ENCODE measurements at regions not wholly inside any gene's neighbourhood (a gene's known extent, or its start where the extent isn't known, plus 50 kb on each side); places are given as distances from the start of the nearest gene placed in this dataset.

GRCh38 chr15:93479715-93480114 lies 390.7 kb upstream of the RGMA start:
- no peak for DNase-seq (ENCODE audit: low spot score)

GRCh38 chr15:93478947-93479346 lies 389.9 kb upstream of the RGMA start:
- DNase-seq (ENCODE audit: low spot score) = peak; percentile 53

DNA sequence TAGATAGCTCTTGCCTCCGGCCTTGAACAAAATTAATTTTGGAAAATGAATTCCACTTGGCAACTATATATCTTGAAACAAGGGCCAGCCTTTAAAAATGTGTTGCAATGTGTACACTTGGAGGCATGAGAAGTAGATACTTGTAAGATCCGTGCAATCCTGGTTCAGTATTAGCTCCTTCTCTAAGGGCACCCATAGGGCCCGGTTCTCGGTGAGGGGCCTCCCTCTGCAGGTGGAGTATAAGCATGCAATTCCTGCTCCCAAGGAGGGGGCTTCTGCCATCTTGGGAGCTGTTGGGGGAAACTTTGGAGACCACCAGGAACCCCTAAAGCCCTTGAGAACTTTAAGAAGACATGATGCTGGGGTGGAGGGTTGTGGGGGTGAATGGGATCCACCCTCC lies 388.7 kb upstream of the RGMA start:
- no peak for DNase-seq (ENCODE audit: low spot score)

DNA sequence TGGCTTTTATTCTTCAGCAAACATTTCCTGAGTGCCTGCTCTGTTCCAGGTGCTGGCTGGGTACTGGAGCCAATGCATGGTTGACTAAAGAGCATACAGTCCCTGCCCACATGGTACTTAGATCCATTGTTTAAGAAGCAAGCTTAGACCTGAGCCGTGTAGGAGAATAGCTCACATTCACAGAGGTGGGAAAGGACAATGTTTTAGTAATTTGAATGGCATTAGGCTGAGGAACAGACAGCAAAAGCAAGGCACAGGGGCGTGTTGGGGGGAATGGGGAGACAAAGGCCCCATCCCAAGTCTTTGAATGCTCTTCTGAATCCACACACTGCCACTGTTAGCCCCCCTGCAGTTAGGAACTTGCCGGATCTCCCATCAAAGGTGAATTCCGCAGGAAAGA lies 388.2 kb upstream of the RGMA start:
- no peak for DNase-seq (ENCODE audit: low spot score)

- no peak for DNase-seq (ENCODE audit: low spot score)
Measured at GRCh38 chr15:93476491-93477177, 387.6 kb upstream of the RGMA start.

DNA sequence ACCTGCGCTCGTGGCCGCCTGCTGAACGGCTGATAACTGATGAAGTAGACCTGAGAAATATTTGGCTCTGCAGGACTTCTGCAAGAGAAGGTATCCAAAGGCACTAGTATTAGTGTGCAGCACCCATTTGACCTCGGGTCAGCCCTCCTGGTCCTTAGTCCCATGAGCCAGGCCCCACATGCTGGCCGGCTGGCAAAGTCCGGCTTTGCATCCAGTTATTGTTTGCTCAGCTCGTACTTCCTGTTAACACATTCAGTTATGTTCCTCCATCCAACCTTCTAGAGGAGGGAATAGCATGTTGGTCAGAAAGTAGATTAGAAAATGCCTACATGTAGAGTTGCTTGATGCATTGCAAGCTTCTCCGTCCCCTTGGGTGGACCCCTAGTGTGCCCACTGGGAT lies 385.7 kb upstream of the RGMA start:
- DNase-seq (ENCODE audit: low spot score) = no peak

GRCh38 chr15:93469994-93470393 lies 381.0 kb upstream of the RGMA start:
- no peak for DNase-seq (ENCODE audit: low spot score)

- no peak for DNase-seq (ENCODE audit: low spot score)
Measured at GRCh38 chr15:93467337-93467736, 378.3 kb upstream of the RGMA start.

- DNase-seq (ENCODE audit: low spot score) = no peak
Measured at GRCh38 chr15:93466380-93466779, 377.4 kb upstream of the RGMA start.

DNA sequence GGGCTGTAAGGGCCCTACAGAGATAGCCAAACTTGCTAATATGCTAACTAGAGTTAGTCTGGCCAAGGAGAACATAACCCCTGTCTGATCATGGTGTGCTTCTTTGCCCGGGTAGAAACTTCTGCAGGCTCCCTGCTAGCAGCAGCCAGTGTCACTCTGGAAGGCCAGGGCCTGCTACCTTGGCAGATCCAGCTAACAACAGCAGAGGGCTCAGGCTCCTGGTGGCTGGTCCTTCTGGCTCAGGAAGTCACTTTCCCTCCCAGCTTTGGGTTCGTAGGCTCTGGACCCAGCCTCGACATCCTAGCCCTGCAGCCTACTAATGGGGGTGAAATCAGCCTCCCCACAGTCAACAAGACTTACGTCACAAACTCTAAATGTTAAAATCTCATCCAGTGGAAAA lies 373.7 kb upstream of the RGMA start:
- DNase-seq (ENCODE audit: low spot score) = no peak

DNA sequence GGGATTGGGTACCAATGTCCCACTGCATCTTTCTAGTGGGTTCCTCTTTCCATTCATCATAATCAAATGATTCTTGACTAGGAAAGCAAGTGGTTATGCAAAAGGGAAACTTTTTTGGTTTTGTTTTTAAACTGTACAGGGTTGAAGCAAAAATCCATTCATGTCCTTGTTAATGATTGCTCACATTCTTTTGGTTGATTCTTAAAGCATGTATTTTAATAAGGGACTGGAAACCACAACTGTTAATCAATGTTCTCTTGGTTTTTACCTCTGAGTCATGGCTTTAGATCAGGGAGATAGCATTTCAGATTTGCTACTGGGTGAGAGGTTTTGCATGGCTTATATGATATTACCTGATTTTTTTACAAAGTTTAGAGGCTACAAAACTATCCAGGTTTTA lies 371.7 kb upstream of the RGMA start:
- peak; percentile 40 for DNase-seq (ENCODE audit: low spot score)

DNA sequence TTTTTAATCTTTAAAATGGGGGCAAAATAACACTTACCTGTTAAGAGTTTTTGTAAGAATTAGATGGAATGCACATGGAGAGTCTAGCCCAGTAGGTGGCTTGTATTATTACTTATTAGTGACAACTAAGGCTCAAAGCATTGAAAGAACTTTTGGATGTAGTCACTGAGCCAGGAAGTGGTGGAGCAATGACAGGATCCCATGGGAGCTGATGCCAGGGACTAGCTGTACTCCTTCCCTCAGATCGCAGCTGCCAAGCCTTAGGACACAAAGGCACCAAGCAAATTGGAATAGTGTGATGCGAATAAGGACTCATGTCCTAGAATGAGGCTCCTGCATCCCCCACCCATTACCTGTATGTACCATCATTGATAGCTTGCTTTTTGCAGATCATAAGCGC lies 370.4 kb upstream of the RGMA start:
- DNase-seq (ENCODE audit: low spot score) = no peak

- DNase-seq (ENCODE audit: low spot score) = no peak
Measured at GRCh38 chr15:93458597-93458996, 369.6 kb upstream of the RGMA start.

DNA sequence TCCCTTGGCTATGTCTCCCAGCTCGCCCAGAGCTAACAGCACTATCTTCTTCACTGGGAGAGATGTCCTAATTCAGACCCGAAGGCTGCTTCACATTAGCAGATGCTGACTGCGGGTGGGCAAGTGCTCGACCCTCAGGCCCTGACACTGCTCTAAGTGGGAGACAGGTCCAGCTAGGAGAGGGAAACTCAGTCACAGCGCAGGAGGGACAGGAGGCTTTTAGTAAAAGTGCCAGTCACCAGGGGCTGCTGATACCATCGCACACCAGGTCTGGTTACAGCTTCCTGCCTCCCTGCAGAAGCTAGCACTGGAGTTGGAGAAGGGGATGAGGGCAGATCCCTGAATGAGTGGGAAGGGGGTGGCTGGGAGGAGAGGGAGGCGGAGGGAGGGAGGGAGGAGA lies 365.8 kb upstream of the RGMA start:
- DNase-seq (ENCODE audit: low spot score) = no peak

- no peak for DNase-seq (ENCODE audit: low spot score)
Measured at GRCh38 chr15:93452537-93453211, 363.7 kb upstream of the RGMA start.

DNA sequence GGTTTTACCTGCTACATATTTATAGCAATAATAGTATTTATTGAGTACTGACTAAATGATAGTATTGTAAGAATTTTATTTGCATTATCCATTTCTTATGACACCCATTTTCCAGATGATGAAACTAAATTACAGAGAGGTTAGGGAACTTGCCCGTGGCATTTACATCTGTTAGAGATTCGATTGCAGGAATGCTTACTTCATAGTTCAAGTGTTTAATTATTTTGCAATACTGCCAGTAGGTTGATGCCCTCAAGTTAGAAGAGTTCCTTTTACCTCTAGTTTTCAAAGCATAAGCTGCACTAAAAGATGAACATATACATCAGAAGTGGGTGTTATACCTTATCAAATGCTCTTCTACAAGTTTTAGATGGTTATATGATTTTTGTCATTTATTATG lies 362.8 kb upstream of the RGMA start:
- no peak for DNase-seq (ENCODE audit: low spot score)

GRCh38 chr15:93451265-93451664 lies 362.3 kb upstream of the RGMA start:
- DNase-seq (ENCODE audit: low spot score) = no peak

GRCh38 chr15:93449798-93450197 lies 360.8 kb upstream of the RGMA start:
- DNase-seq (ENCODE audit: low spot score) = no peak

DNA sequence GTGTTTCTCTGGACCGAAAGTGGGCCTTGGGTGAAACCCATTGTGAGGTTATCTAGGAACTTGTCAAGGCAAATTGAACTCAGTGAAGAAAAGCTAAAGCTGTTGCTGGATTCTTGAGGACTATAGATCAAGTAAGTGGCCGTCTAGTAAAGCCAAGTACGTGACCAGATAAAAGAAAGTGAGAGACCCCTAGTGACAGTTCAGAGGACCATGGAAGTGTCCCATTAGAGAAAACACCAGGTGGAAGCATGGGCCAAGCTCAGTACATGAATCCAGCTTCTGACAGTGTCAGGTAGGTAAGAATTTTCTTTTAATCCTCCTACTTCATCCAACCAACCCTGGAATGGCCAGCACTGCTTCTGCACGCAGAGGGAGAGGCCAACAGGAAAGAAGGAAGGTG lies 349.3 kb upstream of the RGMA start:
- no peak for DNase-seq (ENCODE audit: low spot score)

DNA sequence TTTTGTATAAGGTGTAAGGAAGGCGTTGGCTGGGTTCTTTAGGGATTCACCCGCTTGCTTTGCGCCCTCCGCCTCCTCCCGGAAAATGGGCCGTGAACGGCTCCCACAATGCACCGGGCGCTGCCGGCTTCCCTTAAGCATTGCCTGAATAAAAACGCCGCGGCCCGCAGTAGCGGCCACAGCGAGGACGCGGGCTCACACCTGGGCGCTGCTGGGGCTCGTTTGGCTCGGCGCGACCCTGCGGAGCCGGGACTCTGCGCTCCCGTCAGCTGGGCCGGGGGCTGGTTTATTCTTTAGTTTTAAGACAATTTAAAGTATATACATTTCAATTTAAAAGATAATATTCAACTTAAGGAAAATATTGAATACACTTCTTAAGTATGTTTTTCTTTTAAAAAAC lies 343.5 kb upstream of the RGMA start:
- DNase-seq (ENCODE audit: low spot score) = no peak

GRCh38 chr15:93428807-93429351 lies 339.9 kb upstream of the RGMA start:
- DNase-seq (ENCODE audit: low spot score) = peak; percentile 16

DNA sequence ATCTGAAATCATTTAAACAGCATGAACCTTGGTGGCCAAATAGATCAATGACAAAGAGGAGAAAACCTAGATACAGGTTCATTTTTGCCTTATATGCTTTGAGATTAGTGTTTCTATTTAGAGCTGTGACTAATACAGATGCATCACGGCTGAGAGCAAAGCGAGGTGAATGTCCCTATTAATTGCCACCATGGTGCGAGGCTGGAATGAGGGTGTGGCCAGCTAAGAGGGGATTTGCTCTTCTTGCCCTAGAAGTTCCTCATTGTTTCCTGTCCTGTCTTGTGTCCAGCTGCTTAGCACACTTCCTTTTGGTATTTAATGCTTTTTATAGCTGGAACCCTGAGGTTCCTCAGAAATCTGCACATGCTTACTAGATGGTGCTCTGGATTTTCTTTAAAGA lies 339.1 kb upstream of the RGMA start:
- peak; percentile 78 for DNase-seq (ENCODE audit: low spot score)

DNA sequence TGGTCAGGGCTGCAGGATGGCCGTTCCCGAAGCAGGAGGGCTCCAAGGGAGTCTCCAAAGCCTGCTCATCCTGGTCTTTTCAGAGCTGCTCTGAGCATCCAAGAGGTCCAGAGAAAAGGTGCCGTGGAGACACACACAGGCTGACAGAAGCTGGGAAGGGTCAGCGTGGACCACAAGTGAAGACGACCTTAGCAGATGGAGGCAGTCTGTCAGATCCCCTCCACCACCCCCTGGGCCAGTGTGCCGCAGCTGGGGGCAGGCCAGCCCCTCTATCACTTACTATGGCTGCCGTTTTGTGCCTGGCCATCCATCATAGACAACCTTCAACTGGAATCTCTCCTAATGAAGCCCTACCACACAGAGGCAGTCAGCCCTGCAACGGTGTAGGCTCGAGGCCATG lies 335.1 kb upstream of the RGMA start:
- no peak for DNase-seq (ENCODE audit: low spot score)

DNA sequence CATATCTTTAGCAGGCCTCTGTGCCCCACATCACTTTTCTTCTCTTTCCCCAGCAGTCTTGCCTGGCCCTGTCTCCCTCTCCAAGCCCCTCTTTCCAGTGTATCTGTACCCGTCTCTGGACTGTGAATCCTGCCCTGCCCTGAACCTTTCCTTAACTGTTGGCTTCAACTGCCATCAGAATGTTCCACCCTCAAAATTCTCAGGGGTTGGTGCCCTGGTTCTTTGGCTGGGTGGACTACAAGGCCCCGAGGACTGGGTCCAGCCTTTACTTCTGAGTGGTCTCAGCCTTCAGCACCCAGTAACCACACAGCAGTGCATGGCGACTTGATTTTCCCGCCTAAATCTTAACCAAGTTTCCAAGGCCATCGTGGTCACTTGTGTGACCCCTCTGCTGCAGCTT lies 333.5 kb upstream of the RGMA start:
- no peak for DNase-seq (ENCODE audit: low spot score)

All from SW480 (cell line).